H1 (cell line): ENCODE measurements at regions not wholly inside any gene's neighbourhood (a gene's known extent, or its start where the extent isn't known, plus 50 kb on each side); places are given as distances from the start of the nearest gene placed in this dataset.

Source experiments
- CTCF ChIA-PET: fragments of 300-600 bp; sonication (Branson Sonifier 250); formaldehyde crosslinking; loops from one replicate; lab custom pipeline; 2021; ENCODE audit not compliant: partially characterized antibody; lab: Charles Lee
- POLR2A ChIA-PET: fragments of 300-600 bp; sonication (Branson Sonifier 250); formaldehyde crosslinking; loops from one replicate; lab custom pipeline; 2021; ENCODE audit warnings: inconsistent platforms; ENCODE audit not compliant: partially characterized antibody; lab: Charles Lee
- DNase-seq, 2 experiments: peaks; one replicate each; pipeline versions ENCODE4 v3.0.0 to v3.0.0-alpha.2; 2010 to 2022; ENCODE audit warnings: low spot score in 2 of 2, low read depth in 1 of 2, mixed read lengths in 1 of 2
- FAIRE-seq: peaks from 2 replicates; lab custom pipeline; 2011; peaks lifted over from hg19 to GRCh38; lab: Jason Lieb, UNC
- H2AFZ ChIP-seq: 2 replicates; pipeline ENCODE4 v1.8.1; 2012; ENCODE audit warnings: low read length, inconsistent platforms
- H2AK5ac ChIP-seq: 2 replicates; pipeline ENCODE4 v1.6.1; 2013; ENCODE audit warnings: low read depth, low read length
- H2BK120ac ChIP-seq: replicated peaks from 2 replicates; pipeline ENCODE3; 2013; ENCODE audit warnings: low read depth, low read length, inconsistent platforms
- H2BK12ac ChIP-seq: 2 replicates; pipeline ENCODE4 v1.6.1; 2013; ENCODE audit warnings: low read depth, low read length
- H2BK15ac ChIP-seq: 2 replicates; pipeline ENCODE4 v1.6.1; 2013; ENCODE audit warnings: low read length
- H2BK20ac ChIP-seq: 2 replicates; pipeline ENCODE4 v1.6.1; 2013; ENCODE audit warnings: low read length
- H2BK5ac ChIP-seq: 2 replicates; pipeline ENCODE4 v1.6.1; 2013; ENCODE audit warnings: low read depth, low read length
- H3K14ac ChIP-seq: 2 replicates; pipeline ENCODE4 v1.6.1; 2013; ENCODE audit warnings: inconsistent platforms; ENCODE audit not compliant: insufficient read length
- H3K18ac ChIP-seq: 2 replicates; pipeline ENCODE4 v1.6.1; 2013; ENCODE audit warnings: low read length; ENCODE audit errors: extremely low read depth
- H3K23ac ChIP-seq: 2 replicates; pipeline ENCODE4 v1.6.1; 2013; ENCODE audit warnings: inconsistent platforms; ENCODE audit not compliant: insufficient read length
- H3K23me2 ChIP-seq: 2 replicates; pipeline ENCODE4 v1.6.1; 2013; ENCODE audit warnings: low read depth, low read length
- H3K27ac ChIP-seq: 2 replicates; pipeline ENCODE4 v1.6.1; 2011; ENCODE audit warnings: low read depth, low read length, inconsistent platforms
- H3K27me3 ChIP-seq, 4 experiments: replicated peaks in 1 of 4; 1 replicate in 1 of 4; 2 replicates in 3 of 4; pipeline versions ENCODE4 v1.6.1 to v1.8.1; 2011 to 2013; ENCODE audit warnings: low read length in 3 of 4, mild to moderate bottlenecking in 3 of 4, inconsistent platforms in 2 of 4, mixed read lengths in 2 of 4, moderate library complexity in 1 of 4; ENCODE audit not compliant: control insufficient read depth in 3 of 4, insufficient read depth in 3 of 4; ENCODE audit errors: extremely low read depth in 1 of 4
- H3K36me3 ChIP-seq, 4 experiments: 2 replicates each; pipeline versions ENCODE4 v1.6.1 to v1.8.1; 2011 to 2013; ENCODE audit warnings: mild to moderate bottlenecking in 4 of 4, low read length in 3 of 4, moderate library complexity in 2 of 4, control low read depth in 1 of 4, inconsistent platforms in 1 of 4; ENCODE audit not compliant: insufficient read depth in 4 of 4, control insufficient read depth in 2 of 4
- H3K4ac ChIP-seq: replicated peaks from 2 replicates; pipeline ENCODE3; 2013; ENCODE audit warnings: low read length, low read depth, mixed read lengths, inconsistent platforms; ENCODE audit not compliant: insufficient read length
- H3K4me1 ChIP-seq, 4 experiments: replicated peaks in 1 of 4; 1 replicate in 1 of 4; 2 replicates in 3 of 4; pipeline versions ENCODE4 v1.6.1 to v1.8.1; 2011 to 2013; ENCODE audit warnings: low read length in 3 of 4, inconsistent platforms in 2 of 4, mixed read lengths in 1 of 4; ENCODE audit not compliant: insufficient read depth in 4 of 4, control insufficient read depth in 3 of 4
- H3K4me2 ChIP-seq, 2 experiments: 2 replicates each; pipeline versions ENCODE4 v1.6.1 to v1.8.1; 2011 to 2013; ENCODE audit warnings: low read depth in 2 of 2, low read length in 2 of 2, control low read depth in 1 of 2, inconsistent platforms in 1 of 2, mild to moderate bottlenecking in 1 of 2; ENCODE audit not compliant: insufficient read depth in 1 of 2
- H3K4me3 ChIP-seq, 4 experiments: fragments of 200-600, 300-600 bp in 1 of 4; sonication (generic), shearing (Covaris generic), sonication (Bioruptor Twin) in 1 of 4; 2 replicates each; pipeline versions ENCODE4 v1.5.1 to v1.8.1; 2011 to 2016; ENCODE audit warnings: low read length in 4 of 4, low read depth in 3 of 4, control low read depth in 2 of 4, inconsistent platforms in 2 of 4, mild to moderate bottlenecking in 2 of 4, mixed read lengths in 1 of 4, moderate library complexity in 1 of 4; ENCODE audit not compliant: insufficient read depth in 2 of 4; ENCODE audit errors: extremely low read depth in 1 of 4
- H3K56ac ChIP-seq: replicated peaks from 2 replicates; pipeline ENCODE3; 2013; ENCODE audit warnings: low read depth, mild to moderate bottlenecking, mixed read lengths, low read length, inconsistent platforms; ENCODE audit not compliant: insufficient read length
- H3K79me1 ChIP-seq: 2 replicates; pipeline ENCODE4 v1.6.1; 2013; ENCODE audit warnings: low read depth, low read length, control low read depth
- H3K79me2 ChIP-seq, 2 experiments: 2 replicates each; pipeline versions ENCODE4 v1.6.1 to v1.8.1; 2012 to 2013; ENCODE audit warnings: low read length in 2 of 2, mild to moderate bottlenecking in 2 of 2, inconsistent platforms in 1 of 2; ENCODE audit not compliant: insufficient read depth in 2 of 2, control insufficient read depth in 1 of 2
- H3K9ac ChIP-seq, 4 experiments: replicated peaks in 1 of 4; 1 replicate in 1 of 4; 2 replicates in 3 of 4; pipeline versions ENCODE4 v1.6.1 to v1.8.1; 2011 to 2013; ENCODE audit warnings: low read depth in 3 of 4, low read length in 3 of 4, control low read depth in 2 of 4, mild to moderate bottlenecking in 2 of 4, moderate library complexity in 2 of 4, inconsistent platforms in 1 of 4; ENCODE audit errors: extremely low read depth in 1 of 4
- H3K9me3 ChIP-seq, 2 experiments: 2 replicates each; pipeline versions ENCODE4 v1.6.1 to v1.8.1; 2012 to 2013; ENCODE audit warnings: mild to moderate bottlenecking in 2 of 2, moderate library complexity in 2 of 2, control low read depth in 1 of 2, inconsistent platforms in 1 of 2, low read depth in 1 of 2, low read length in 1 of 2, mixed read lengths in 1 of 2; ENCODE audit not compliant: insufficient read depth in 2 of 2
- H4K20me1 ChIP-seq, 2 experiments: replicated peaks in 1 of 2; 2 replicates each; pipeline versions ENCODE3 to v1.8.1; 2011 to 2013; ENCODE audit warnings: inconsistent platforms in 2 of 2, low read length in 2 of 2, mild to moderate bottlenecking in 1 of 2; ENCODE audit not compliant: insufficient read depth in 2 of 2, control insufficient read depth in 1 of 2
- H4K5ac ChIP-seq: 2 replicates; pipeline ENCODE4 v1.6.1; 2013; ENCODE audit warnings: low read length, low read depth, mixed read lengths, inconsistent platforms; ENCODE audit not compliant: insufficient read length
- H4K8ac ChIP-seq: 2 replicates; pipeline ENCODE4 v1.8.0; 2013; ENCODE audit warnings: mild to moderate bottlenecking, moderate library complexity, low read length, inconsistent platforms; ENCODE audit not compliant: insufficient read depth; ENCODE audit errors: extremely low read depth
- H4K91ac ChIP-seq: replicated peaks from 2 replicates; pipeline ENCODE3; 2013; ENCODE audit warnings: low read length, mixed read lengths, inconsistent platforms; ENCODE audit not compliant: insufficient read length
- CBX5 ChIP-seq: fragments of 300-800, 300-1000 bp; sonication (generic); IDR thresholded peaks from 2 replicates; pipeline ENCODE4 v1.7.1; 2016; ENCODE audit warnings: antibody characterized with exemption, low read length, low read depth
- WGBS, 2 experiments: shearing (Covaris generic) in 1 of 2; methylation state at CpG; one replicate each; pipeline versions ENCODE4 v1.1.6 to v1.1.7; 2013 to 2015; ENCODE audit warnings: low lambda C conversion rate in 2 of 2, mixed read lengths in 2 of 2, inconsistent platforms in 1 of 2, low coverage in 1 of 2, missing lambda C conversion rate in 1 of 2; ENCODE audit not compliant: insufficient replicate concordance in 2 of 2, insufficient coverage in 1 of 2, insufficient read length in 1 of 2; ENCODE audit errors: extremely low coverage in 1 of 2, missing lambda C conversion rate in 1 of 2; 5-methylcytosine and 5-hydroxymethylcytosine counted together

- H3K9ac ChIP-seq: no peak overlapping the region
- H3K36me3 ChIP-seq: no peaks in the 10 kb centered on the region
- no peaks in the 10 kb centered on the region for H3K79me1 ChIP-seq
- H2BK5ac ChIP-seq: no peak overlapping the region
- H4K8ac ChIP-seq: no peak overlapping the region
- no peak overlapping the region for H3K4ac ChIP-seq
- H3K79me2 ChIP-seq: no peaks in the 10 kb centered on the region
- no peak overlapping the region for H3K4me2 ChIP-seq
- H3K23ac ChIP-seq: no peak overlapping the region
- no peak overlapping the region for H2BK15ac ChIP-seq
- no peak overlapping the region for H2BK20ac ChIP-seq
- H3K18ac ChIP-seq: no peak overlapping the region
- no peak overlapping the region for H4K91ac ChIP-seq
- H3K56ac ChIP-seq: no peak overlapping the region
- H2BK120ac ChIP-seq: no peak overlapping the region
- no peaks in the 10 kb centered on the region for H3K23me2 ChIP-seq
- 89% methylated on average over 5 of the region's 5 CpGs; no CpG with 5 or more reads in 1 of the 2 experiments for WGBS, 2 experiments
- ChIA-PET POLR2A (no interaction called here), CTCF (interaction anchor here (0.6 to 1.8 kb wide), 3 partner anchors 14 to 1628 kb away, joined by 3 to 4 read pairs (median 3); no protein-coding TSS in a partner anchor)
- H3K27ac ChIP-seq: no peak overlapping the region
- FAIRE-seq: no peak
- no peaks in the 10 kb centered on the region for H3K4me1 ChIP-seq
- H3K14ac ChIP-seq: no peak overlapping the region
- H4K20me1 ChIP-seq: no peaks in the 10 kb centered on the region
- no peak overlapping the region for H2AFZ ChIP-seq
- TF ChIP-seq CBX5: no peak
- DNase-seq: no peak
- no peak overlapping the region for H4K5ac ChIP-seq
- no peak overlapping the region for H3K4me3 ChIP-seq
- H2BK12ac ChIP-seq: no peak overlapping the region
- peaks cover 7% of the 10 kb centered on the region in 2 experiments; a peak in 2 of 4 replicates for H3K9me3 ChIP-seq
- no peaks in the 10 kb centered on the region for H3K27me3 ChIP-seq
- H2AK5ac ChIP-seq: no peak overlapping the region
These were observed 73.9 kb upstream of the TRIB2 start for GRCh38 chr2:12642859-12643258.
